Spleen (tissue), 11 donors: ENCODE measurements at regions not wholly inside any gene's neighbourhood (a gene's known extent, or its start where the extent isn't known, plus 50 kb on each side); places are given as distances from the start of the nearest gene placed in this dataset.

Experiments
- DNase-seq: peaks from one replicate; pipeline ENCODE4 v3.0.0-alpha.2; 2020
- H3K27ac ChIP-seq, 8 donors: fragments of 200-600 bp; sonication (generic) in 7 of 8; 1 replicate in 4 of 8; 2 replicates in 4 of 8; pipeline versions ENCODE4 v1.5.0 to v1.8.0; 2016 to 2021; ENCODE audit warnings: inconsistent platforms in 4 of 8, mild to moderate bottlenecking in 4 of 8, moderate library complexity in 1 of 8
- H3K27me3 ChIP-seq, 7 donors: fragments of 200-600 bp; sonication (generic) in 6 of 7; replicated peaks in 1 of 7; 1 replicate in 4 of 7; 2 replicates in 3 of 7; pipeline versions ENCODE4 v1.5.0 to v1.8.0; 2016 to 2021; ENCODE audit warnings: inconsistent platforms in 3 of 7, mild to moderate bottlenecking in 1 of 7
- H3K36me3 ChIP-seq, 6 donors: fragments of 200-600 bp; sonication (generic) in 5 of 6; 1 replicate in 4 of 6; 2 replicates in 2 of 6; pipeline versions ENCODE4 v1.5.0 to v1.8.0; 2016 to 2021; ENCODE audit warnings: inconsistent platforms in 2 of 6
- H3K4me1 ChIP-seq, 6 donors: fragments of 200-600 bp; sonication (generic) in 5 of 6; 1 replicate in 3 of 6; 2 replicates in 3 of 6; pipeline versions ENCODE4 v1.5.0 to v1.8.0; 2016 to 2021; ENCODE audit warnings: inconsistent platforms in 3 of 6
- H3K4me3 ChIP-seq, 8 donors: fragments of 200-600 bp; sonication (generic) in 7 of 8; 1 replicate in 4 of 8; 2 replicates in 4 of 8; pipeline versions ENCODE4 v1.5.0 to v1.8.0; 2016 to 2021; ENCODE audit warnings: inconsistent platforms in 4 of 8, mild to moderate bottlenecking in 4 of 8, moderate library complexity in 2 of 8
- H3K9me3 ChIP-seq, 8 donors: fragments of 200-600 bp; sonication (generic) in 7 of 8; 1 replicate in 4 of 8; 2 replicates in 4 of 8; pipeline versions ENCODE4 v1.5.0 to v1.8.0; 2016 to 2021; ENCODE audit warnings: inconsistent platforms in 4 of 8
- CTCF ChIP-seq, 11 experiments: fragments of 200-600 bp in 7 of 11; fragments of 450-650 bp in 4 of 11; sonication (generic) in 4 of 11; IDR thresholded peaks in 8 of 11; conservative IDR thresholded peaks in 3 of 11; 1 replicate in 7 of 11; 2 replicates in 4 of 11; pipeline versions ENCODE4 v1.4.0 to v1.8.0; 2016 to 2021; ENCODE audit warnings: antibody characterized with exemption in 11 of 11, inconsistent platforms in 4 of 11, mild to moderate bottlenecking in 1 of 11
- POLR2A ChIP-seq, 3 donors: fragments of 450-650 bp; IDR thresholded peaks; one replicate each; pipeline ENCODE4 v1.5.1; 2017; ENCODE audit warnings: antibody characterized with exemption in 3 of 3, mild to moderate bottlenecking in 1 of 3
- POLR2AphosphoS5 ChIP-seq, 3 donors: sonication (generic); formaldehyde crosslinking; IDR thresholded peaks; one replicate each; pipeline ENCODE4 v1.5.1; 2017; ENCODE audit warnings: antibody characterized with exemption in 3 of 3
- WGBS, 5 donors: extraction: QIAGEN DNeasy Blood & Tissue Kit in 3 of 5; methylation state at CpG; one replicate each; pipeline versions ENCODE4 v1.1.5 to v1.1.7; 2013 to 2018; 5-methylcytosine and 5-hydroxymethylcytosine counted together
- intact Hi-C: fragments of 100-400 bp; cut with DNase I; formaldehyde crosslinking; loops from one replicate; pipeline ENCODE4 v1.15.0; 2023; ENCODE audit warnings: low total_unique reads
- donor health status: healthy with polysubstance abuse.
- donor health status: DM: no; HTN: no; CAD: no; lungs with moderate emphysema.
- donor health status: DM: no; HTN: no; CAD: no.
- donor health status: Bipolar disorder and iron deficiency.
- donor health status: healthy.
- donor health status: DM: no; HTN: no; CAD: no.
- donor health status: DM: yes; HTN: yes; CAD: no.

- no peak for DNase-seq
- intact Hi-C loops = no loop called here
- no peaks in the 10 kb centered on the region for H3K27me3 ChIP-seq
These were observed 357.5 kb downstream of the TAF11L14 start for GRCh38 chr5:17991775-17992174.

GRCh38 chr5:17992291-17992690 lies 358.0 kb downstream of the TAF11L14 start:
- TF ChIP-seq POLR2AphosphoS5 (IDR thresholded peaks at IDR 0.05) (no peak), CTCF (IDR thresholded peaks at IDR 0.05 in 8 of 11, conservative IDR thresholded peaks at IDR 0.05 in 3 of 11) (no peak), POLR2A (IDR thresholded peaks at IDR 0.05) (no peak)
- 69 to 83% (median 73%) methylated on average over 2 of the region's 2 CpGs for WGBS, 5 donors

More at GRCh38 chr5:17991775-17992174, 357.5 kb downstream of the TAF11L14 start:
- no peaks in the 10 kb centered on the region for H3K36me3 ChIP-seq
- TF ChIP-seq CTCF (IDR thresholded peaks at IDR 0.05 in 8 of 11, conservative IDR thresholded peaks at IDR 0.05 in 3 of 11) (no peak), POLR2A (IDR thresholded peaks at IDR 0.05) (no peak), POLR2AphosphoS5 (IDR thresholded peaks at IDR 0.05) (no peak)
- H3K4me3 ChIP-seq = no peak overlapping the region
- WGBS, 5 donors = 78 to 94% (median 84%) methylated on average over 2 of the region's 2 CpGs
- H3K9me3 ChIP-seq = no peaks in the 10 kb centered on the region
- no peaks in the 10 kb centered on the region for H3K4me1 ChIP-seq
- no peak overlapping the region for H3K27ac ChIP-seq

GRCh38 chr5:17995997-17996396 lies 361.7 kb downstream of the TAF11L14 start:
- TF ChIP-seq POLR2AphosphoS5 (IDR thresholded peaks at IDR 0.05) = no peak
- TF ChIP-seq CTCF (IDR thresholded peaks at IDR 0.05 in 8 of 11, conservative IDR thresholded peaks at IDR 0.05 in 3 of 11) = no peak
- TF ChIP-seq POLR2A (IDR thresholded peaks at IDR 0.05) = no peak
- Histone ChIP-seq H3K27me3 (no peaks in the 10 kb centered on the region), H3K27ac (no peak overlapping the region), H3K36me3 (no peaks in the 10 kb centered on the region), H3K9me3 (no peaks in the 10 kb centered on the region), H3K4me3 (no peak overlapping the region), H3K4me1 (no peaks in the 10 kb centered on the region)
- WGBS, 5 donors = 45 to 66% (median 51%) methylated on average over 3 of the region's 3 CpGs
- intact Hi-C loops = no loop called here
- DNase-seq = no peak

More at GRCh38 chr5:17992291-17992690, 358.0 kb downstream of the TAF11L14 start:
- no peaks in the 10 kb centered on the region for H3K4me1 ChIP-seq
- no peaks in the 10 kb centered on the region for H3K27me3 ChIP-seq
- H3K27ac ChIP-seq = no peak overlapping the region
- DNase-seq = no peak
- no peak overlapping the region for H3K4me3 ChIP-seq
- H3K36me3 ChIP-seq = no peaks in the 10 kb centered on the region
- H3K9me3 ChIP-seq = no peaks in the 10 kb centered on the region
- intact Hi-C loops = no loop called here

GRCh38 chr5:17999858-18000257 lies 365.6 kb downstream of the TAF11L14 start:
- WGBS, 5 donors = 73 to 84% (median 77%) methylated on average over 2 of the region's 2 CpGs
- no peaks in the 10 kb centered on the region for H3K27me3 ChIP-seq

More at GRCh38 chr5:17999858-18000257, 365.6 kb downstream of the TAF11L14 start:
- intact Hi-C loops = no loop called here
- no peak overlapping the region for H3K27ac ChIP-seq
- DNase-seq = no peak
- H3K4me1 ChIP-seq = no peaks in the 10 kb centered on the region
- H3K36me3 ChIP-seq = no peaks in the 10 kb centered on the region
- no peak overlapping the region for H3K4me3 ChIP-seq
- H3K9me3 ChIP-seq = peaks cover 0 to 5% (median 0%) of the 10 kb centered on the region in 8 donors
- TF ChIP-seq POLR2AphosphoS5 (IDR thresholded peaks at IDR 0.05) (no peak), POLR2A (IDR thresholded peaks at IDR 0.05) (no peak), CTCF (IDR thresholded peaks at IDR 0.05 in 8 of 11, conservative IDR thresholded peaks at IDR 0.05 in 3 of 11) (no peak)
